Skeletal muscle tissue (tissue), 3 donors: ENCODE measurements at regions not wholly inside any gene's neighbourhood (a gene's known extent, or its start where the extent isn't known, plus 50 kb on each side); places are given as distances from the start of the nearest gene placed in this dataset.
A peak's percentile ranks its signal among the peaks of the same experiment; 100 is the strongest.

Experiments used
- H3K27ac ChIP-seq: one replicate; pipeline ENCODE4 v1.7.0; 2013; ENCODE audit warnings: mild to moderate bottlenecking, low read depth, low read length, inconsistent platforms
- H3K27me3 ChIP-seq, 3 donors: one replicate each; pipeline ENCODE4 v1.7.0; 2013; ENCODE audit warnings: low read length in 3 of 3; ENCODE audit not compliant: control insufficient read depth in 3 of 3, insufficient read depth in 3 of 3
- H3K36me3 ChIP-seq, 3 donors: one replicate each; pipeline ENCODE4 v1.7.0; 2013; ENCODE audit warnings: low read length in 3 of 3; ENCODE audit not compliant: control insufficient read depth in 3 of 3, insufficient read depth in 3 of 3
- H3K4me1 ChIP-seq, 3 donors: one replicate each; pipeline ENCODE4 v1.7.0; 2013; ENCODE audit warnings: low read length in 3 of 3, mild to moderate bottlenecking in 3 of 3; ENCODE audit not compliant: control insufficient read depth in 3 of 3, insufficient read depth in 3 of 3
- H3K4me3 ChIP-seq, 3 donors: one replicate each; pipeline ENCODE4 v1.7.0; 2013; ENCODE audit warnings: low read length in 3 of 3
- H3K9ac ChIP-seq, 3 donors: one replicate each; pipeline ENCODE4 v1.7.0; 2013; ENCODE audit warnings: low read length in 3 of 3, mild to moderate bottlenecking in 3 of 3, moderate library complexity in 2 of 3, low read depth in 1 of 3
- H3K9me3 ChIP-seq, 3 donors: one replicate each; pipeline ENCODE4 v1.7.0; 2013; ENCODE audit warnings: low read length in 3 of 3; ENCODE audit not compliant: control insufficient read depth in 3 of 3
- donor health status: Osteomylitis.

GRCh38 chr20:22428051-22428450, 156.3 kb downstream of the FOXA2 start:
- Histone ChIP-seq H3K27ac (no peak overlapping the region), H3K9me3 (peaks cover 0 to 2% (median 0%) of the 10 kb centered on the region in 3 donors), H3K27me3 (peaks cover 0 to 11% (median 5%) of the 10 kb centered on the region in 3 donors), H3K4me1 (no peaks in the 10 kb centered on the region), H3K36me3 (no peaks in the 10 kb centered on the region), H3K4me3 (no peak overlapping the region), H3K9ac (no peak overlapping the region)

- Histone ChIP-seq H3K9ac (no peak overlapping the region), H3K9me3 (no peaks in the 10 kb centered on the region), H3K27me3 (peaks cover 0 to 11% (median 5%) of the 10 kb centered on the region in 3 donors), H3K27ac (no peak overlapping the region), H3K4me3 (no peak overlapping the region), H3K36me3 (no peaks in the 10 kb centered on the region), H3K4me1 (no peaks in the 10 kb centered on the region)
These were observed 157.6 kb downstream of the FOXA2 start for GRCh38 chr20:22426772-22427171.

DNA sequence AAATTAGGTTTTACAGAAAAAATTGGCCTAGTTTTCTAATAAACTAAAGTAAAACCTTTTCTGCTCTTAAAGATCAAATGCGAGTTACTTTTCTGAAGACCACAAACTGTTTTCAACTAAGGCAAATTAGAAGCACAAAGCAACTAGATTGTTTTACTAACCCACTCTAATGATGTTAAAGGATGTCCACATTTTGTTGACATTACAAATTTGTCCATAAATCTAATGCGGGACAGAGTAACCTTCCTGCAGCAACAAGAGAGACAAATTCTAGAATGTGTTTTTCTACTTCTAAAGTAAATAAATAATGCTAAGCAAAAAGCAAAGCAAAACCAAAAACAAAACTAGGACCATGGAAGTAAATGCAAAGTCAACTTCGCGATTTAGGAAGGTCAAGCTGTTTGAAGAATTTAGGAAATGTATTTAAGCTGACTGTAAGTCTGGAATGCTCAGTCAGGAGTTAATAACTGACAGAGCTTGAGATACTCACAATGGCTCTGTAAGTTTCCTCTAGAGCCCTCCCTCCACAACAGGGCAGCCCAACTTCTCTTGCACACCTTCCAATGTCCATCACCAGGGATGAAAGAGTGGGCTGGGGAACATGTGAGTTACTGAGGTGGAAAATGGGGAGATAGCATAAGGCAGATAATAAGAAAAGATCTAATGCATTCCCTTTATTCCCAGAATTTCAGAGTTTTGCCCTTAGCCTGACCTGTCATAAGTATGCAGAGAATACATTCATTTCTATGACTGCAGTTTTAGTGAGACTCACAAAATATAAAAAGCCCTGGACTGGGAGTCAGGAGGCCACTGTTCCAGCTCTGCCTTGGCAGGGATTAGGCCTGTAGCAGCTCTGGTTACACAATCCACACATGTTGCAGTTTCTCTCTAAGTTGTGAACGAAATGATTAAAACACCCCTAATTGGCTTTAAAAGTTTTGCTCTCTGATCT, 158.8 kb downstream of the FOXA2 start:
- Histone ChIP-seq H3K27ac (no peak overlapping the region), H3K4me3 (no peak overlapping the region), H3K36me3 (no peaks in the 10 kb centered on the region), H3K4me1 (no peaks in the 10 kb centered on the region), H3K9ac (no peak overlapping the region), H3K9me3 (no peaks in the 10 kb centered on the region), H3K27me3 (peaks cover 0 to 7% (median under 1%) of the 10 kb centered on the region in 3 donors)

DNA sequence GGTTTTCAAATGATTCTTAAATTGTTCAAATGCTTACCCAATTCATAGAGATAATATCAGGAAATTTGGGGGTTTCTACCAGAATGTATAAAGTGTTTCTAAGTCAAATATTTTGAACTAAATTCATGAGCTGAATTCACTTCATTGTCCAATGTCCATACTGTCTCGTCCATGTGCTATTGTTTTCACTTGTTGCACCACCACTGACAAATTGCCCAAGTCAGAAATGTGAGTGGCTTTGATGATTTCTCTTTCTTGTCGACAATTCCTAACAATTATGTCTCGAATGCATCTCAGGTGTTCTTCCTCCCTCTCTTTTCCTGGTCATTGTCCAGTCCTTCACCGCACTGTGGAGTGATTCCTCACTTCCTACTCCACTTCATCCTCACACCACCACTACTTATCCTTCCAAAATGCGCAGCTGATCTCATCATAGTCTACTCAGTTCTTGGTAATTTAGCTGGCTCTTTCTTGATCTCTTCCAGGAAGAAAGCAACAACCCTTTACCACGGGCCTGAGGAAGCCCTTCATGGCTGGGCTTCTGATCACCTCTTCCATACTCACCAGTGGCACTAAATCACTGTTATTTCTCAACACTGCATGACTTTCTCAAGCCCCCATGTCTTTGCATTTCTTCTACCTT, 161.1 kb downstream of the FOXA2 start:
- no peaks in the 10 kb centered on the region for H3K27me3 ChIP-seq
- no peak overlapping the region for H3K9ac ChIP-seq
- H3K27ac ChIP-seq: no peak overlapping the region
- H3K4me1 ChIP-seq: no peaks in the 10 kb centered on the region
- H3K4me3 ChIP-seq: no peak overlapping the region
- H3K36me3 ChIP-seq: no peaks in the 10 kb centered on the region
- H3K9me3 ChIP-seq: no peaks in the 10 kb centered on the region

DNA sequence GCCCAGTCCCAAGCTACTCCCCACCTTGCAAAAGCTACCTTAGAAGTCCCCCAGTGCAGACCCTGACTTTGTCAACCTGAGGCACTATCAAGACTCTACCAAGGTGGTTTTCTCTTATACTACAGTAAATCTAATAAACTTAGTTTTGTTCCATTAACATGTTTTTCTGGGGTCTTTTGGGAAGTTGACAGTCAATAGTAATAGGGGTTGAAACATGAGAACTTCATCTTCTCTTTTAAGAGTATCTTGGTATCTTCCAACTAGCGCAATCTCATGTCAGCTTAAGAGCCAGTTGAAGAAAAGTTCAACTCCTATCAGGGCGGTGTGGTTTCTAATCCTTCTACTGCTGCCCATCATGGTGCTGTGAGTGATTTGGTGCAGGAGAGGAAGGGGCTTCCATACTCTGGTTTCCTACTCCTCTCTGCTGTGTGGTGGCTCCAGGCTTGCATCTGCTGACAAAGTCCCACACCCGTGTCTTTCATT, 164.2 kb downstream of the FOXA2 start:
- Histone ChIP-seq H3K4me3 (no peak overlapping the region), H3K36me3 (no peaks in the 10 kb centered on the region), H3K27me3 (no peaks in the 10 kb centered on the region), H3K9ac (no peak overlapping the region), H3K4me1 (no peaks in the 10 kb centered on the region), H3K27ac (no peak overlapping the region), H3K9me3 (no peaks in the 10 kb centered on the region)

DNA sequence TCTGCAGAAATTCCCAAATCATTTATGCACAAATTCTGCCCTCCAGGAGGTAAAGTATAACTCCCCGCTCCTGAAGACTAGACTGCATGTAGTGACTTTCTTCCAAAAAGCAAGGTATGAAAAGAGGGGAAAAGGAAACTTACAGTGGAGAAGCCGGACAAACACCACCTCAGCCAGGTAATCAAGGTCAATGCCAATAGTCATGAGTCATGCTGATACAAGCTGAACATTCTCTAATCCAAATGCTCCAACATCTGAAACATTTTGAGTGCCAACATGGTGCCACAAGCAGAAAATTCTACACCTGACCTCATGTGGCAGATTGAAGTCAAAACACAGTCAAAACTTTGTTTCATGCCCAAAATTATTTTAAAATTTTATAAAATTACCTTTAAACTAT, 165.6 kb downstream of the FOXA2 start:
- no peaks in the 10 kb centered on the region for H3K4me1 ChIP-seq

DNA sequence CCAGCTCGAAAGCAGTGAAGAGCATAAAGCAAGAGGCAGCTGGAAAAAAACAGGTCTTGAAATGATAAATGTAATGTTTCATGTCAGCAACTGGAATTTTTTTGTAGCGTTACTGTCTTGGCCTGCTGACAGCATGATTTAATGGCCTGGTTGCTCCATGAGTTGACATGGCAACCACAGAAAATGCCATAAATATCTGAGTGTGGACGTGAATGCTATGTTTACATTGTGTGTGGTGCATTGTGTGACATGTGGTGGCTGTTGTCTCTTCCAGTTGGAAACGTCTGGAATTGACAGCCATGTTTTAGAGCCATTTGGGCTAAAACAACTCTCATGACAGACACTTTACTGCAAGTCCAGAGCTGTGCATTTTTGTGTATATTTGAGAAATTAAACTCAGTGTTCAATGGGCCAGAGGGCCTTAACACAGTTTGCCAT, 170.0 kb downstream of the FOXA2 start:
- Histone ChIP-seq H3K27me3 (peaks cover 0 to 2% (median 0%) of the 10 kb centered on the region in 3 donors), H3K27ac (no peak overlapping the region), H3K36me3 (no peaks in the 10 kb centered on the region), H3K4me1 (peaks cover 0 to 3% (median 0%) of the 10 kb centered on the region in 3 donors), H3K9me3 (no peaks in the 10 kb centered on the region), H3K9ac (no peak overlapping the region), H3K4me3 (no peak overlapping the region)

More for the DNA sequence above, 165.6 kb downstream of the FOXA2 start:
- Histone ChIP-seq H3K27ac (no peak overlapping the region), H3K4me3 (no peak overlapping the region), H3K27me3 (no peaks in the 10 kb centered on the region), H3K9me3 (no peaks in the 10 kb centered on the region), H3K9ac (no peak overlapping the region), H3K36me3 (no peaks in the 10 kb centered on the region)

- no peaks in the 10 kb centered on the region for H3K36me3 ChIP-seq
- peaks cover 0 to 2% (median 0%) of the 10 kb centered on the region in 3 donors for H3K27me3 ChIP-seq
- H3K4me1 ChIP-seq: peaks cover 0 to 3% (median 0%) of the 10 kb centered on the region in 3 donors
- no peak overlapping the region for H3K9ac ChIP-seq
- H3K9me3 ChIP-seq: no peaks in the 10 kb centered on the region
- H3K4me3 ChIP-seq: no peak overlapping the region
- no peak overlapping the region for H3K27ac ChIP-seq
These were observed 171.1 kb downstream of the FOXA2 start for GRCh38 chr20:22412977-22413868.

GRCh38 chr20:22411627-22412450, 172.5 kb downstream of the FOXA2 start:
- no peaks in the 10 kb centered on the region for H3K36me3 ChIP-seq
- no peaks in the 10 kb centered on the region for H3K9me3 ChIP-seq
- H3K4me3 ChIP-seq: no peak overlapping the region
- peak overlapping the region; percentile 41 for H3K27ac ChIP-seq
- H3K4me1 ChIP-seq: peaks cover 0 to 3% (median 0%) of the 10 kb centered on the region in 3 donors
- H3K27me3 ChIP-seq: peaks cover 0 to 2% (median 0%) of the 10 kb centered on the region in 3 donors
- no peak overlapping the region for H3K9ac ChIP-seq
